CD4-positive, alpha-beta T cell (primary cell): ENCODE measurements at regions not wholly inside any gene's neighbourhood (a gene's known extent, or its start where the extent isn't known, plus 50 kb on each side); places are given as distances from the start of the nearest gene placed in this dataset.

Experiments
- ATAC-seq: fragments of 200-7000 bp; cut with Tn5 transposase; one replicate; pipeline ENCODE4 v1.10.0; 2022; ENCODE audit warnings: mild to moderate bottlenecking; ENCODE audit not compliant: poor library complexity
- CTCF ChIA-PET: fragments of 350-600 bp; sonication (Branson Sonifier 250); formaldehyde crosslinking; loops from one replicate; lab custom pipeline; 2021; ENCODE audit warnings: antibody characterized with exemption, inconsistent platforms; lab: Charles Lee
- POLR2A ChIA-PET: fragments of 350-600 bp; sonication (Branson Sonifier 250); formaldehyde crosslinking; loops from one replicate; lab custom pipeline; 2021; ENCODE audit warnings: antibody characterized with exemption, inconsistent platforms; lab: Charles Lee
- DNase-seq, 14 experiments: peaks; one replicate each; pipeline ENCODE4 v3.0.0-alpha.2; 2013 to 2020; ENCODE audit warnings: mixed read lengths in 2 of 14
- H3K27ac ChIP-seq, 2 donors: one replicate each; pipeline versions ENCODE4 v1.5.1 to v1.7.0; 2013; ENCODE audit warnings: low read length in 2 of 2, low read depth in 1 of 2, mild to moderate bottlenecking in 1 of 2
- H3K27me3 ChIP-seq, 2 experiments: 1 replicate in 1 of 2; 2 replicates in 1 of 2; pipeline versions ENCODE4 v1.6.1 to v1.7.0; 2013; ENCODE audit warnings: low read length in 2 of 2, control low read depth in 1 of 2, mild to moderate bottlenecking in 1 of 2, moderate library complexity in 1 of 2; ENCODE audit not compliant: insufficient read depth in 2 of 2, control insufficient read depth in 1 of 2
- H3K36me3 ChIP-seq: one replicate; pipeline ENCODE4 v1.6.1; 2013; ENCODE audit warnings: low read length, control low read depth; ENCODE audit not compliant: insufficient read depth
- H3K4me1 ChIP-seq: one replicate; pipeline ENCODE4 v1.6.1; 2013; ENCODE audit warnings: low read length, control low read depth; ENCODE audit not compliant: insufficient read depth
- H3K4me3 ChIP-seq: one replicate; pipeline ENCODE4 v1.5.1; 2013; ENCODE audit warnings: mild to moderate bottlenecking, low read length, moderate library complexity
- H3K9me3 ChIP-seq, 2 experiments: 1 replicate in 1 of 2; 2 replicates in 1 of 2; pipeline versions ENCODE4 v1.6.1 to v1.7.0; 2013; ENCODE audit warnings: low read length in 2 of 2, mild to moderate bottlenecking in 2 of 2, control low read depth in 1 of 2, moderate library complexity in 1 of 2; ENCODE audit not compliant: control insufficient read depth in 1 of 2, insufficient read depth in 1 of 2
- H3K27ac Mint-ChIP-seq: one replicate; pipeline ENCODE4 v1.8.0; 2020; ENCODE audit warnings: mixed read lengths
- H3K27me3 Mint-ChIP-seq: one replicate; pipeline ENCODE4 v1.8.0; 2021; ENCODE audit warnings: mixed read lengths
- H3K36me3 Mint-ChIP-seq: one replicate; pipeline ENCODE4 v1.8.0; 2021; ENCODE audit warnings: low read depth, mixed read lengths
- H3K4me1 Mint-ChIP-seq: one replicate; pipeline ENCODE4 v1.8.0; 2021; ENCODE audit warnings: low read depth, mixed read lengths
- H3K4me3 Mint-ChIP-seq: one replicate; pipeline ENCODE4 v1.8.0; 2020; ENCODE audit warnings: mild to moderate bottlenecking, mixed read lengths
- H3K9me3 Mint-ChIP-seq: one replicate; pipeline ENCODE4 v1.8.0; 2020; ENCODE audit warnings: mixed read lengths
- CTCF ChIP-seq: fragments of 200-600 bp; IDR thresholded peaks from one replicate; pipeline ENCODE4 v1.8.0; 2022; ENCODE audit warnings: antibody characterized with exemption, mild to moderate bottlenecking
- intact Hi-C, 2 experiments: fragments of 100-400 bp; cut with DNase I in 1 of 2; cut with micrococcal nuclease in 1 of 2; formaldehyde crosslinking; loops; one replicate each; pipeline versions ENCODE4 v1.15.1 to v1.9.0; 2023 to 2025; cut with DNase I, micrococcal nuclease

DNA sequence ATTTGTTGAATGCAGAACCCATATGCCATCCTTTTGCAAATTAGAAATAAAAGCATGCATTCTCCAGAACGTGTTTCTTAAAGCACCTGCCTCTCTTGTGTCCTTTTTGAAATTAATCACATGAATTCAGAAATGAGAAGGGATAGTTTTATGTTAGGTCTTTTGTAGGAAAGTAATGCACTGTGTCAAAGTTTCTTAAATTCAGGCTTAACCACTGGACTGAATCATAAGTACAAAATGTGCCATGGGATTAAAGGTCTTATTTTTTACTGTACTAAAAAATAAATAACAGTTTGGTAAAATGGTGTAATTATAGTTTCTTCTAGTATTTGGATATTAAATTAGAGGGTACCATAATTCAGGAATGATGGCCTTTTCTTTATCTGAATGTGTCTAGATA, 290.1 kb upstream of the USP25 start:
- ChIA-PET CTCF (interaction anchor here (1.1 kb wide), 1 partner anchor 11 kb away, joined by 5 read pairs; no protein-coding TSS in a partner anchor), POLR2A (interaction anchor here (0.6 kb wide), 1 partner anchor 954 kb away, joined by 3 read pairs; no protein-coding TSS in a partner anchor)
- ATAC-seq (no peak), DNase-seq (no peak)
- no peaks in the 10 kb centered on the region for H3K9me3 Mint-ChIP-seq
- no peaks in the 10 kb centered on the region for H3K36me3 Mint-ChIP-seq
- H3K27me3 ChIP-seq, result no peaks in the 10 kb centered on the region
- intact Hi-C loops, result no loop called here
- H3K27ac Mint-ChIP-seq, result no peak overlapping the region
- peaks cover 9% of the 10 kb centered on the region for H3K4me1 Mint-ChIP-seq
- no peaks in the 10 kb centered on the region for H3K4me1 ChIP-seq
- H3K9me3 ChIP-seq, result no peaks in the 10 kb centered on the region
- H3K36me3 ChIP-seq, result no peaks in the 10 kb centered on the region
- no peak overlapping the region for H3K4me3 ChIP-seq
- H3K4me3 Mint-ChIP-seq, result no peak overlapping the region
- no peak overlapping the region for H3K27ac ChIP-seq
- TF ChIP-seq CTCF, result no peak
- H3K27me3 Mint-ChIP-seq, result no peaks in the 10 kb centered on the region

- TF ChIP-seq CTCF, result no peak
- Histone ChIP-seq H3K9me3 (no peaks in the 10 kb centered on the region), H3K36me3 (no peaks in the 10 kb centered on the region), H3K4me1 (no peaks in the 10 kb centered on the region), H3K4me3 (no peak overlapping the region), H3K27me3 (no peaks in the 10 kb centered on the region), H3K27ac (no peak overlapping the region)
- Mint-ChIP-seq H3K4me1 (peaks cover 9% of the 10 kb centered on the region), H3K27ac (no peak overlapping the region), H3K4me3 (no peak overlapping the region), H3K36me3 (no peaks in the 10 kb centered on the region), H3K27me3 (no peaks in the 10 kb centered on the region), H3K9me3 (no peaks in the 10 kb centered on the region)
- CTCF ChIA-PET, result no interaction called here
- intact Hi-C loops, result no loop called here
- DNase-seq, result no peak
- POLR2A ChIA-PET, result no interaction called here
- no peak for ATAC-seq
Measured at GRCh38 chr21:15441060-15441493, 288.7 kb upstream of the USP25 start.

DNA sequence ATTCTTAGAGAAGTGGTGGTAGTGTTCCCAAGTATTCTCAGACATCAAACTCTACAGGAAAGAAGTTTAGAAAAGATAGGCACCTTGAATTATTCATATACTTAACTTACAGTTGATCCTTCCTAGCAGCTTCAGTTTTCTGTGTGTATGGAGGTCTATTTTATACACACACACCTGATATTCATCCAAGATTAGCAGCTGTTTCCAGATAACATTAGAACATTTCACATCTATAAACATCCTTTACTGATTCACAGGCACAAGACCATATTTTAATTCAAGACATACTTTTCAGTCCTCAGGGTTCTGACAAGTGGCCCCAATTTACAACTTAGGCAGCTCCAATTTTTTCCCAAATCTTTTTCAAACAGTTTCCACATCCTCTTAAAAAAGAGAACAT, 287.8 kb upstream of the USP25 start:
- Mint-ChIP-seq H3K9me3 (no peaks in the 10 kb centered on the region), H3K27me3 (no peaks in the 10 kb centered on the region), H3K36me3 (no peaks in the 10 kb centered on the region), H3K4me1 (peaks cover 9% of the 10 kb centered on the region), H3K27ac (no peak overlapping the region), H3K4me3 (no peak overlapping the region)
- Histone ChIP-seq H3K4me1 (no peaks in the 10 kb centered on the region), H3K9me3 (no peaks in the 10 kb centered on the region), H3K27ac (no peak overlapping the region), H3K4me3 (no peak overlapping the region), H3K36me3 (no peaks in the 10 kb centered on the region), H3K27me3 (no peaks in the 10 kb centered on the region)
- intact Hi-C loops, result no loop called here
- ChIA-PET POLR2A (interaction anchor here (0.6 kb wide), 1 partner anchor 1183 kb away, joined by 3 read pairs; no protein-coding TSS in a partner anchor), CTCF (no interaction called here)
- no peak for DNase-seq
- no peak for TF ChIP-seq CTCF
- no peak for ATAC-seq
